Upper lobe of right lung (tissue), 1 donor: ENCODE measurements at regions not wholly inside any gene's neighbourhood (a gene's known extent, or its start where the extent isn't known, plus 50 kb on each side); places are given as distances from the start of the nearest gene placed in this dataset.
A peak's percentile ranks its signal among the peaks of the same experiment; 100 is the strongest.

Source experiments
- ATAC-seq: fragments of 200-7000 bp; cut with Tn5 transposase; one replicate; pipeline ENCODE4 v1.9.1; 2020; ENCODE audit warnings: mild to moderate bottlenecking, moderate library complexity
- DNase-seq: peaks from one replicate; pipeline ENCODE4 v3.0.0-alpha.2; 2020
- H3K27ac ChIP-seq: fragments of 200-600 bp; one replicate; pipeline ENCODE4 v1.8.0; 2022
- H3K27me3 ChIP-seq: fragments of 200-600 bp; one replicate; pipeline ENCODE4 v1.8.0; 2022; ENCODE audit warnings: mild to moderate bottlenecking
- H3K36me3 ChIP-seq: fragments of 200-600 bp; one replicate; pipeline ENCODE4 v1.8.0; 2022
- H3K4me1 ChIP-seq: fragments of 200-600 bp; one replicate; pipeline ENCODE4 v1.8.0; 2022
- H3K4me3 ChIP-seq: fragments of 200-600 bp; one replicate; pipeline ENCODE4 v1.8.0; 2022; ENCODE audit warnings: mild to moderate bottlenecking
- H3K9me3 ChIP-seq: fragments of 200-600 bp; one replicate; pipeline ENCODE4 v1.8.0; 2022
- intact Hi-C: fragments of 100-400 bp; cut with DNase I; formaldehyde crosslinking; loops from one replicate; pipeline ENCODE4 v1.11.0; 2022
- TF ChIP-seq, protein P1 (sequence below): fragments of 200-600 bp; IDR thresholded peaks from one replicate; pipeline ENCODE4 v1.8.0; 2022; ENCODE audit warnings: antibody characterized with exemption
- donor health status: DM: no; HTN: yes; CAD: no; lungs with severe emphysema.

DNA sequence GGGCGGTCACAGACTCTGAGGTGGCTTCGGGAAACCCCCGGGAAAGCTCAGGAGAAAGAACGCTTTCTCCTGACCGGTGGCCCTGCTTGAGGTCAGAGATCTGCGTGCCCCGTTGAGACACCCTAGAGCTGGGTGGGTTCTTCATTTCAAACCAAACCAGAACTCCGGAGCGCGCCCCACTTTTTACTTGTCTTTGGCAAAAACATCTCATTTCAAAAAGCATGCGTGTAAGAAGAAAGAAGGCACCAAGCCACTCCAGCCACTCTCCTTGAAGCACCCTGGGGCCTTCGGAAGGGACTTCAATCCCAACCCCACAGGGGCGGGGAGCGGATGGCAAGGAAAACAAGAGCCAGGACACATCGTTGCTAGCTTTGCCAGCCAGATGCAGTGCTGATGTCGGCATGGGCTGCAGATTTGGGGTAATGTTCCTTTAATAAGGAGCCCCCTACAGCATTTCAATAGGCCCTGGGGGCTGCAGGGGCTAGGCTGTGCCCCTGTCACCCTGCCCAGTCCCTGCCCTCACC, 171.7 kb downstream of the ERCC6L2 start:
- no peaks in the 10 kb centered on the region for H3K4me1 ChIP-seq
- intact Hi-C loops: no loop called here
- H3K36me3 ChIP-seq: no peaks in the 10 kb centered on the region
- DNase-seq (no peak), ATAC-seq (no peak)
- H3K4me3 ChIP-seq: no peak overlapping the region
- H3K27ac ChIP-seq: no peak overlapping the region
- no peaks in the 10 kb centered on the region for H3K27me3 ChIP-seq
- H3K9me3 ChIP-seq: no peaks in the 10 kb centered on the region
- TF ChIP-seq, protein P1, sequence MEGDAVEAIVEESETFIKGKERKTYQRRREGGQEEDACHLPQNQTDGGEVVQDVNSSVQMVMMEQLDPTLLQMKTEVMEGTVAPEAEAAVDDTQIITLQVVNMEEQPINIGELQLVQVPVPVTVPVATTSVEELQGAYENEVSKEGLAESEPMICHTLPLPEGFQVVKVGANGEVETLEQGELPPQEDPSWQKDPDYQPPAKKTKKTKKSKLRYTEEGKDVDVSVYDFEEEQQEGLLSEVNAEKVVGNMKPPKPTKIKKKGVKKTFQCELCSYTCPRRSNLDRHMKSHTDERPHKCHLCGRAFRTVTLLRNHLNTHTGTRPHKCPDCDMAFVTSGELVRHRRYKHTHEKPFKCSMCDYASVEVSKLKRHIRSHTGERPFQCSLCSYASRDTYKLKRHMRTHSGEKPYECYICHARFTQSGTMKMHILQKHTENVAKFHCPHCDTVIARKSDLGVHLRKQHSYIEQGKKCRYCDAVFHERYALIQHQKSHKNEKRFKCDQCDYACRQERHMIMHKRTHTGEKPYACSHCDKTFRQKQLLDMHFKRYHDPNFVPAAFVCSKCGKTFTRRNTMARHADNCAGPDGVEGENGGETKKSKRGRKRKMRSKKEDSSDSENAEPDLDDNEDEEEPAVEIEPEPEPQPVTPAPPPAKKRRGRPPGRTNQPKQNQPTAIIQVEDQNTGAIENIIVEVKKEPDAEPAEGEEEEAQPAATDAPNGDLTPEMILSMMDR: no peak

DNA sequence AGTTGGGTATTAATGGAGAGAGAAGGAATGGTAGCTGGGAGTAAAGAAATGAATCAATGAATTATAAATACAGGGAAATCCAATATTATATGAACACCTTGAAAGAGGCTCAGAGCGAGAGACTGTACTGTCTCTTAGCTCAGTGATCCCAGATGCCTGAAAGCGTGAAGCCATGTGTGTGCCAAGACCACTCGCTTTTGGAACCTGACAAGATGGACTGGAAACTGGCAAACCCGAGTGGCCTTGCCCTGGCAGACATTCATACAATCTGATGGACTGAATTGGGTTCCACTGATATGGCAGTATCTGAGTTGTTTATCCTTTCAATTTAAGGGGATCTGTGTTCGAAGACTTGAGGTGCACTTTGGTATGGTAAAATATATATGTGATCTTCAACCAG, 170.3 kb downstream of the ERCC6L2 start:
- intact Hi-C loops: no loop called here
- no peaks in the 10 kb centered on the region for H3K9me3 ChIP-seq
- TF ChIP-seq, protein P1: no peak
- H3K27ac ChIP-seq: no peak overlapping the region
- DNase-seq (no peak), ATAC-seq (no peak)
- no peak overlapping the region for H3K4me3 ChIP-seq
- no peaks in the 10 kb centered on the region for H3K4me1 ChIP-seq
- H3K27me3 ChIP-seq: no peaks in the 10 kb centered on the region
- H3K36me3 ChIP-seq: no peaks in the 10 kb centered on the region

DNA sequence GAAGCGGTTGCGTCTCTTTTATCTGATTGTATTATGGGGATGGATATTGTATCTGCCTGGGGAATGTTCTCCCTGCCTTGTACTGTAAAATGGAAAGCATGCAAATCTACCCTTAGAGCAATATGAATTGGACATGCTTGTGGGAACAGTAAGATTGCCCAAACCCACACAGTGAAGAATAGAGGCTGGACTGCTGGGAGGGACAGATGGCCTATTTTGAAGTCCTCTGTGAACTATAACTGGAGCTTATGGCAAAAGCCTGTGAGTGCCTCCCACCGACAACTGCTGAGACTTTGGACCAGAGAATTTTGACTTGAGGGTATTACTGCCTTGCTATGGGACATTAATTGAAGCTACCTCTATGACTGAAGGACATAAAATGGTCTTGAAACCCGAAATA, 168.9 kb downstream of the ERCC6L2 start:
- Histone ChIP-seq H3K4me3 (no peak overlapping the region), H3K4me1 (no peaks in the 10 kb centered on the region), H3K27ac (no peak overlapping the region), H3K9me3 (no peaks in the 10 kb centered on the region), H3K36me3 (no peaks in the 10 kb centered on the region), H3K27me3 (no peaks in the 10 kb centered on the region)
- intact Hi-C loops: no loop called here
- ATAC-seq (no peak), DNase-seq (no peak)
- TF ChIP-seq, protein P1: no peak

DNA sequence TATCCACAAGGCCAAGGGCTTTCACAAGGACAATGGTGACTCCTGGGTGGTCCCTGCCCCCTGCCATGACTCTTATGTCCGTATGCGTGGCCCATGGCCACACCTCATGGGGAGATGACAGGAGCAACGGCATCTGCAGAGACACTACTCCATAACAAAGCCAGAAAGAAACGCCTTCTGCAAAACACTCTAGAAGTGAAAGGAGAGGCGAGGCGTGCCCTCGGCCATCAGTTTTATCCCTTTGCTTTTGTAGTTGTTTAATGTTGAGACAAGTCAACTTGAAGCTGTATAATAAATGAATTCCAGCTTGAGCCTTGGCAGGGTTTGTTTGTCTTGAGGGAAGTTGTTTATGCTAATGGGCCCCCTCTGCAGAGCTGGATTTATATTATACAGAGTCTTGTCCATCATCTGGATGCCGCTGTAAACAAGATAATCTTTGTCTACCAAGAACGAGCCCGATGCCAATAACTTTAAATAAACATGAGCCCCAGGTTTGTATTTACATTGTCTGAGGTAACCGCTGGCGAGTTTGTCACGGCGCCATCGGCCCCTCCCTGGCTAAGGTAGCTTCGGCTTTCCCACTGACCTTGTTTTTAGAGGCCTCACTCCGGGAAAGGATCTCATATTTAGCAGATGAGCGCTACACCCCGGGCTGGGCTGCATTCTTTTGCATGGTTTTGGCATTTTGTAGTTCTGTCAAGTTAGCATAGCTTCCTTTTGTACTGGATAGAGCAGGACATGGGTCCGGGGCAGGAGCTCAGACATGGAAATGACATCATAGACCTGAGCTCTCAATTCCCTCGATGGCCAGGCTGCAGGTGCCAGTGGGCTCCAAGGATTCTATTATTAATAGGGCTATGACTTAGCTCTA, 165.3 kb downstream of the ERCC6L2 start:
- Histone ChIP-seq H3K9me3 (no peaks in the 10 kb centered on the region), H3K27ac (no peak overlapping the region), H3K4me3 (no peak overlapping the region), H3K27me3 (no peaks in the 10 kb centered on the region), H3K4me1 (no peaks in the 10 kb centered on the region), H3K36me3 (no peaks in the 10 kb centered on the region)
- ATAC-seq (peak; percentile 7), DNase-seq (no peak)
- TF ChIP-seq, protein P1: no peak
- intact Hi-C loops: no loop called here

DNA sequence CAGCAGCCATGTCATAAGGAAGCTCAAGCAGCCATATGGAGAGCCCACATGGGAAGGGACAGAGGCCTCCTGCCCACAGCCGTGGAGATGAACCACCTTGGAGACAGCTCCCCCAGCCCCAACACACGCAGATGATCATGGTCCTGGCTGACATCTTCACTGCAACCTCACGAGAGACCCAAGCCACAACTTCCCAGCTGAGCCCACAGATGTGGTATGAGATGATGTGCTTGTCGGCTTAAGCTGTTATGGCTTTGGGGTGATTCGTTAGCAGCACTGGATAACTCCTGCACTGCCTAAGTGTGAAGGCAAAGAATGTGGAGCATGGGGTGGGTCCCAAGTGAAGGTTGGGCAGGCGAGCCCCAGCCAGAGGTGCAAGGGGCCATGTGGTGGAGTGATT, 163.4 kb downstream of the ERCC6L2 start:
- intact Hi-C loops: no loop called here
- H3K27ac ChIP-seq: no peak overlapping the region
- no peaks in the 10 kb centered on the region for H3K4me1 ChIP-seq
- DNase-seq (no peak), ATAC-seq (no peak)
- H3K9me3 ChIP-seq: no peaks in the 10 kb centered on the region
- TF ChIP-seq, protein P1: no peak
- H3K36me3 ChIP-seq: no peaks in the 10 kb centered on the region
- no peak overlapping the region for H3K4me3 ChIP-seq
- no peaks in the 10 kb centered on the region for H3K27me3 ChIP-seq
